HG02798 (cell line): ENCODE measurements at regions not wholly inside any gene's neighbourhood (a gene's known extent, or its start where the extent isn't known, plus 50 kb on each side); places are given as distances from the start of the nearest gene placed in this dataset.

Source experiments
- ATAC-seq: cut with Tn5 transposase; IDR thresholded peaks from one replicate; pipeline ENCODE4 v1.9.1; 2021; ENCODE audit warnings: mild to moderate bottlenecking; ENCODE audit not compliant: unreplicated experiment, poor library complexity

- ATAC-seq, result peak; percentile 75
Observed at GRCh38 chr6:22036275-22036674, 260.6 kb downstream of the PRL start.

GRCh38 chr6:22036699-22037098 lies 260.1 kb downstream of the PRL start:
- ATAC-seq, result no peak

GRCh38 chr6:22041797-22042480 lies 254.9 kb downstream of the PRL start:
- no peak for ATAC-seq

DNA sequence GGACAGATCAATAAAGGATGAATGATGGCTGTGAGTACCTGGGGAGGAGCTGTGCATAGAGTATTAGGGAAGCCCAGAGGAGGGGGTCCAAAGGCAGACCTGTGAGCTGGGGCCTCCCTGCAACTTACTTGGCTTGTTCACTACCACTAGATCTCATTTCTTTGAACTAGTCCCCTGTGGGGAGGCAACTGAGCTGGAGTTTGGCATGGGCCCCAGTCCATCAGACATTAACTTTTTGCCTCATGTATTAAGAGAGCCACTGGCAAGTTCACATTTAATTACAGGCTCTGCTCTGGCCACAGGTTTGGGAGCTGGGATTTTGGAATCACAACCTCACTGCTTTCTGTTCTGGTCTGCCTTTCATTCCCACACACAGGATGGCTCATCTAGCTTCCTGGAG lies 254.1 kb downstream of the PRL start:
- no peak for ATAC-seq

GRCh38 chr6:22043284-22043962 lies 253.4 kb downstream of the PRL start:
- ATAC-seq, result no peak

DNA sequence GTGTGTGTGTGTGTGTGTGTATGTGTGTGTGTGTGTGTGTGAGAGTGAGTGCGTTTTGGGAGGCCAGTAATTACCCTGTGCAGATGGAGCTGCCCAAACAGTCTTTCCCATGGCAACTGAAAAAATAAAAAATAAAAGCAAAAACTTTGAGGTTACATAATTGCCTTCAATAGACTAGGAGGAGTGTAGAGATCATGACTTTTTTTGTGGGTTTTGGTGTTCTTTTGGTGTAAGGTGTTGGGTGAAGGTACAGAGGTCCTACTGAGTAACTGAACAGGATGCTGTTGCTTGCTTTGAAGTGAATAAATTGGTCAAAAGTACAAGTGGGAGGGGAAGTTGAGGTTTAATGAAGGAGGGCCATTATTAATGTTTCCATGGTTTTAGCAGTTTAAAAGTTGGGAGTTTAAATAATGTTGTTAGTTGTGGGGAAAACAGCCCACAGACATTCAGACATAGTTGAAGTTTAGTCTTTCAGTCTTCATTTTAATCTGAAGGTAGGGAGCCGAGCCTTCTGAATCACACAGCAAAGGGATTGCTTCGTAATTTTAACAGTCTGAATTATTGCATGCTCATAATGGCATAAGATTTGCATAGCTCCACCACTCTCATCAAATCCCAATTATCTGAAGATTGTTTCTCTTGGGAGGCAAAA lies 251.4 kb downstream of the PRL start:
- ATAC-seq, result no peak

- no peak for ATAC-seq
Observed at GRCh38 chr6:22049002-22049401, 247.8 kb downstream of the PRL start.

DNA sequence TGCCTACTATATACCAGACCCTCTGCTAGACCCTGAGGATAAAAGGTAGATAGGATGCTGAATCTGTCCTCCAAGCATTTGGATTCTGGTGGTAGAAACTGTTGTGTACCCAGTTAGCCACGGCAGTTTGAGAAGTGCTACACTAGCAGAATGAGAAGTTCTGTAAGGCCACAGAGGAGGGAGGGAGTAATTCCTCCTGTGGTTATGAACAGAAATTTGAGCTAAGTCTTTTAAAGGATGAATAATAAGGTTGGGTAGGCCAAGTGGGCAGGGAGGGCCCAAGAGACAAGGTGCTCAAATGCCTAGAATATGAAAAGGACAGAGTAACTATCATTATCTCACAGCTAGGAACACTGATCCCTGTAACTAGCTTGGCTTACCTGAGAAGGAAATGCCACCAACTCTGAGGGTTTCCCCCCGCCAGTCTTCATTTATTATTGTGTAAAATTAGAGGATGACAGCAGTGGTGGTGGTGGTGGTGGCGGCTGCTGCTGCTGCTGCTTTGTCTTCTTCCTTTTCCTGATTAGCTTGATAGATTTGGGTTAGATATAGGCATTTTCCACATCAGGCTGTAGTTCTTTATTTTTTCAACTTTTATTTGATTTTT lies 243.3 kb downstream of the PRL start:
- no peak for ATAC-seq

GRCh38 chr6:22056398-22056797 lies 240.4 kb downstream of the PRL start:
- no peak for ATAC-seq

GRCh38 chr6:22057962-22058361 lies 238.9 kb downstream of the PRL start:
- ATAC-seq, result no peak

DNA sequence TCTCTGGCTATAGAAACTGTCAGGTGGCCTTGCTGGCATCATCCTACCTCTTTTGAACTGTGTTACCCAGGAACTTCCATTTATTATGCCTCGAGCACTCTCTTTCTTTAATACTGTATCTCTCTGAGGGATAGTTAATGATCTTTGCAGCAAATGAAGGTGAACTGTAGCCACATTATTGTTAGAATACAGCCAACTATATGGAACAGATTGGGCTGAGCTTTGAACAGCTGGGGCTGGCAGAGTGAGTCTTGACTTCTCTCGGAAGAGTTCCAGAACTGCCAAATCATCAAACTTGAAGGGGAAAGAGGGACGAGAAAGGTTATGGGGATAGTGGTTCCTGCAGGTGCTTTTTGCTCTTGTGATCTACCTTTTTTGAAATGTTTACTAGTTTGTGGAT lies 237.7 kb downstream of the PRL start:
- no peak for ATAC-seq

GRCh38 chr6:22059946-22060345 lies 236.9 kb downstream of the PRL start:
- no peak for ATAC-seq

DNA sequence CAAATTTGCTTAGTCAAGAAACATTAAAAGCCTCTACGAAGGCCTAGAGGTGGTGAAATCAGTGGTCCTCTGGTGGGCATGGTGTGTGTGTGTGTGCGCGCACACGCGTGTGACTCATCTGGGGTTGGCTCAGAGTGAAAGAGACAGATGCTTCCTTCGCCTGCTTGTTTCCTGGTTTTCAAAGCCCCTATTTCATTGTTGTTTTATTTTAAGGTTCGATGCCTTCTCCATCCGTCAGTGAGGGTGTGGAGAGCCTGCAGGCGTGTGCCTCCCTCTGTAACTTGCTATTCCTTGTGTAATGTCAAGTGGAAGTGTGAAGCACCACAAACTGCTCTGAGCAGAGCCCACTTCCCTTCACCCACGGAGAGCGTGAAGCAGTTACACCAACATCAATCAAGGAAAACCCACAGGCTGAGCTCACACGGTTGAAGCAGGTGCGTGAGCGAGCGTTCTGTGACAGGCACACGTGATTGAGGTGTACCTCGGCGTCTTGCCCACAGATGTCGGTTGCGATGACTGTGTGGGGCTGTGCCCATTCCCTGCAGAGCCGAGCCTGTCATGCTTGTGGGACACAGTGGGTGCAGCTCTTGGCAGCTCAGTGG lies 233.9 kb downstream of the PRL start:
- ATAC-seq, result peak; percentile 77

DNA sequence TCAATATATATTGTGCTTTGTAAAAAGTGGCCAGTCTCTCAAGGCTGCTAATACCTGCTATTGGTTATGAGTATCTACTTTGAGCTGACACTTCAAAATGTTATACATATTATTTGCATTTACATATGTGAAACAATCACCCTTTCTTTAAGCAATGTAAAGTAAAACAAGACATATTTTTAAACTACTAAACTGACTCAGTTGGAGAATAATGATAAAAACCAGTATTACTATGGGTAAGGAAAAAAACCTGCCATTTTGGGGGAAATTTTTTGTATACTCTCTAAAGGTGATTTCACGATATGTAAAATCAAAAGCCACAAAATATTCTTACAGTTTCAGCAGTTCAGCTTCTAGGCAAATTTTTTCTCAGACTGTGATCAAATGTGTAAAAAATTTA lies 232.3 kb downstream of the PRL start:
- peak; percentile 24 for ATAC-seq

DNA sequence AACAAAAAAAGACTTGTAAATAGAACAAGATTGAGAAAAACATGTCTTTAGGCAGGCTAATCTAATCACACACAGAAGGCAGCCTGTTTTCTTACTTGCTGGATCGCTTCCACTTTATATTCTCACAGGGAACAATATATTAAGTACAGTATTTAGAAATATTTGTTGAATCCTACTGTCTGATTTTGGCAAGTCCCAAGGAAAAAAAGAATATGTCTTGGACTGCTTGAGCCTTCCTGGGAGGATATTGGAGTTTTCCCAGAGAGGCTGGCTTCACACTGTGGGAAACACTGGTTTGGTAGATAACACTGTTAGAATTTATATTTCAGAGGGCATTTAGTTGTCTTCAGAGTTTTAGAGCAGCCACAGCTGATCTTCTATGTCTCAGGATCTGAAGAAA lies 229.7 kb downstream of the PRL start:
- ATAC-seq, result no peak

DNA sequence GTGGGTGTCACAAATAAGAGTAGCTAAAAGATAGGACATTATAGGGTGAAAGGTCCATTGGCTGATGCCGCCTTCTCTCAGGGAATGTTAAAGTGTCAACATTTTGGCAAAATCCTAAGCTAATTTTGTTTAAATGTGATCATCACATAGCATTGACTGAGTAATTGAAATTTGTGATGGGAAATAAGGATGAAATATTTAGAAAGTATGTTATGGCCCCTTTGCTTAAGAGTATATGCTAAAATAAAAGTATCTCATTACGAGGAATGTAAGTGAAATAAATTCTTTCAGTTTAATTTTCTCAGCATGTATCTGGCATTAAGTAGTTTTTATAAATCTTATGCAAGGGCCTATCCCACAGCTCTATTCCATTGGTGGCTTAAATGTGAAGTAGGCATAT lies 229.2 kb downstream of the PRL start:
- ATAC-seq, result no peak

- ATAC-seq, result peak; percentile 59
Observed at GRCh38 chr6:22068561-22069305, 228.1 kb downstream of the PRL start.

DNA sequence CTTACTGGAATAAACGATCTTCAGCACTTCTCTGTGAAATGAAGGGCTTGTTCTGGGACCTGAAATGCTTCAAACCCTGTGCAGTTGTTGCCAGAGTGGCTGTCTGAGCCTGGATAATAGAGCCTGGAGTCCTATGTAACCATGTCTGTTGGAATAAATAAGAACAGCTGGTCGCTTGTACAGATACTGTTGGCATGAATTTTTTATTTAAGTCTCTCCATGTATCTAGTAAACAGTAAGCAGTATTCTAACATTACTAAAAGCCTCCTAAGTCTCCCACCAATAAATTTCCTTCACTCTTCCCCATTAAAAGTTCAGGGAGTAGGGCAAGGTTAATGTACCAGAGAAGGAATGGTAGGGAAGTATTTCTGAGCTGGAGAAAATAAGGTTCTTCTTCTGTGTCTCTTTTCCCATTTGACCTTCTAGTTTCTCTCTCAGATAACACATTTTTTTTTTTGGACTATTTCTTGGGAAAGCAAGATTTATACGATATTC lies 227.5 kb downstream of the PRL start:
- no peak for ATAC-seq

DNA sequence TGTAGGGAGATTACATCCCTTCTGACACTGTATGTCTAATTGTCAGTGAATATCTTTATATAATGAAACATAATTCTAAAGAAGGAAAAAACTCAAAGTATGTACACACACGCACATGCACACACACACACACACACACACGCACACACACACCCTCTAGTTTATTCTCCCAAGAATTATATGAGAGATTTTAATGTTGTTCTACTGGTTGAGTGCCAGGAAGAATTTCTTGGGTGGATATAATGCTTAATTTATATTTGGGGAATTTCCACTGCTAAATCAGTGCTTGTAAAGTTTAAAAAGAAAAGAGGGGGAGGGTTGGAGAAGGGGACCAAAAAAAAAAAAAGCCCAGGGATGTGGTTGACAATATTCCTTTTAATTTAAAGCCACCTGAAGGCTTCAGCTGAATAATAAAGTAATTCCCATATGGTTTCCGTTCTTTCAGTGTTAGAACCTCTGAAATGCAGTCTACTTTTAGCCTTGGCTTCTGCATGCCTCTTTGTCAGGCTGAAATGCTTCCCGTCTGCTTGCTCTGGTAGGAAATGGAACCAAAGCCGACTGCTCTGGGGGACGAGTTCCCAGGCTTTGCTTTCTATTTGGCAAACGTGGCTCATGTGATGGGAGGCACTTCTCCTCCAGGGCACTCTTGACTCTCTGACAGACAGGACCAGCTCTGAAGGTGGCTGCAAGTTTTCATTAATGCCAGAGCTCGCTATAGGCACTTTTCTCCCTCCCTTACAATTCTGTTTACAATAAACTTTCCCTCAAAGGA lies 225.4 kb downstream of the PRL start:
- ATAC-seq, result no peak
